ACHN (cell line): ENCODE measurements at regions not wholly inside any gene's neighbourhood (a gene's known extent, or its start where the extent isn't known, plus 50 kb on each side); places are given as distances from the start of the nearest gene placed in this dataset.

Experiments
- DNase-seq: peaks from one replicate; pipeline ENCODE4 v3.0.0-alpha.2; 2015
- in situ Hi-C: cut with HindIII; loops from 2 replicates; pipeline ENCODE4 v1.10.0; 2017; ENCODE audit warnings: low sequenced_read_pairs, low pct_ligation_motif_present, low pct_unique_long_range_greater_than_20kb

DNA sequence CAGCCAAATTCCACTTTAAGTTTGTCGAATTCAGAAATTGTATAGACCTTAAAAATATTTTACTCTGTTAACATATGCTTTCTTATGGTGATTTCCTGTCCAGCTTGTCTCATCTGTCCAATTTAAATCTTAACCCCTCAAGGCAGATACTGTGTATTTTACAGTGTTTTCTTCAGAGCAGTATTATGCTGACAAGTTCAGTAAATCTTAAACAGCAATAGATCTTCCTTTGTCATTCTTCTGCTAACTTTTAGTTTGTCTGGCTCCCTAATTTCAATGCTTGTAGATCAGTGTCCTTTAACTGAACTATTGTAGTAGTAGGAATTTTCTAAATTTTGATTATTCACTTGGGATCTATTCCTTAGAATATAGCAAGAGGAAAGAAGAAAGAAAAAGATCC, 52.8 kb upstream of the MEIS1 start:
- no peak for DNase-seq
- in situ Hi-C loops = no loop called here

DNA sequence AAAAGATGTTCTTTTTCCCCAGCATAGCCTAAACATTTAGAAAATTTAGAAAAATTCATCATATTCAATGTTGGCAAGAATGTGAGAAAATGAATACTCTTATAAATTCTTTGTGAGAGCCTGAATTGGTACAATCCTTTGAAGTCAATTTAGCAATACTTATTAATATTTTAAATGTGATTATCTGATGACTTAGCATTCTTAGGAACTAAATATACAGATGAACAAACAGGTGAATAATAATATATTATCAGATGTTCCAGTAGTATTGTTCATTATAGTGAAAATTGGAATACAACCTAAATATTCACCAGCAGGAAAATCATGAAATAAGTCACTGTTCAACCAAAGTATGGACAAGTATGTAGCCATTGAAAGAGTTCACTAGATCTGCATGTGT, 55.5 kb upstream of the MEIS1 start:
- DNase-seq = no peak
- in situ Hi-C loops = no loop called here

DNA sequence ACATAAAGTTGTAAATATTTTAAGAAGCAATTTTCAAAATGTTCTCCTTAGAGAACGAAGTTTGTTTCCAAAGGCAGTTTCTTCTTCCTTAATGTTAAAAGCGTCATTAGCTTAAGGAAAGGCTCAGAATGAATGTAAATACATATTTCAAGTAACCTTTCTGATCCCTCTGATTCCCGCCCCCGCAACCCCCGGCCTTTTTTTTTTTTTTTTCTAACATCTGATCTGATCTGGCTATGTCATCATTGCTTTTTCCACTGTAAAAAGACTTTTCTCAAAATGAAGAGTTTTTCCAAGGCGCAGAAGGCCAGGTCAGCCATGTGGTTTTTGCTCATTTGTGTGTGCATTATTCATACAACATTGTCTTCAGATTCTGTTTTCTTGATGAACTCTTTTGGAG, 57.1 kb upstream of the MEIS1 start:
- DNase-seq = no peak
- in situ Hi-C loops = no loop called here

DNA sequence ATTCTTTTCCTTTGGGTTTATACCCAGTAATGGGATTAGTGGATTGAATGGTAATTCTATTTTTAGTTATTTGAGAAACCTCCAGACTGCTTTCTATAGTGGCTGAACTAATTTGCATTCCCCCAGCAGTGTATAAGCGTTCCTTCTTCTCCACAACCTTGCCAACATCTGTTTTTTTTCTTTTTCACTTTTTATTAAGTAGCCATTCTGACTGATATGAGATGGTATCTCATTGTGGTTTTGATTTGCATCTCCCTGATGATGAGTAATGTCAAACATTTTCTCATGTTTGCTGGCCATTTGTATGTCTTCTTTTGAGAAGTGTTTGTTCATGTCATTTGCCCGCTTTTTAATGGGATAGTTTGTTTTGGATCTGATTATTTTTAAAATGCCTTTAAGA, 64.1 kb upstream of the MEIS1 start:
- in situ Hi-C loops = no loop called here
- no peak for DNase-seq

DNA sequence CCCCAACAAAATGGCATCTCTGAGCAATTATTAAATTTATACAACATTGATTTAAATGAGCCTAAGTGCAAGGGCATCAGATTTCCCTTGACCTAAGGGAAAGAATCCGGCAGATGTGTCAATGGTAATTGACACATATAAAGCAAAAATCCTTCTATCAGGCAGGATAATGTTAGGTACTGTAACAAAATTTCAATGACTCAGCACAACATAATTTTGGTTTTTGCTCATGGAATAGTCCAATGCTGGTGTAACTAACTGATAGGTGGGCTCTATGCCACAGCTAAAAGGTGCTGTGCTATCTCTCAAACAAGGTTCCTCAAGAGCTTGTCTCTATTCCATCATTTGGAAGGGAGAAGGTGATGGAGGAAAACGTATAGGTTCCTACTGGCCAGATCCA, 68.3 kb upstream of the MEIS1 start:
- DNase-seq = no peak
- in situ Hi-C loops = no loop called here

DNA sequence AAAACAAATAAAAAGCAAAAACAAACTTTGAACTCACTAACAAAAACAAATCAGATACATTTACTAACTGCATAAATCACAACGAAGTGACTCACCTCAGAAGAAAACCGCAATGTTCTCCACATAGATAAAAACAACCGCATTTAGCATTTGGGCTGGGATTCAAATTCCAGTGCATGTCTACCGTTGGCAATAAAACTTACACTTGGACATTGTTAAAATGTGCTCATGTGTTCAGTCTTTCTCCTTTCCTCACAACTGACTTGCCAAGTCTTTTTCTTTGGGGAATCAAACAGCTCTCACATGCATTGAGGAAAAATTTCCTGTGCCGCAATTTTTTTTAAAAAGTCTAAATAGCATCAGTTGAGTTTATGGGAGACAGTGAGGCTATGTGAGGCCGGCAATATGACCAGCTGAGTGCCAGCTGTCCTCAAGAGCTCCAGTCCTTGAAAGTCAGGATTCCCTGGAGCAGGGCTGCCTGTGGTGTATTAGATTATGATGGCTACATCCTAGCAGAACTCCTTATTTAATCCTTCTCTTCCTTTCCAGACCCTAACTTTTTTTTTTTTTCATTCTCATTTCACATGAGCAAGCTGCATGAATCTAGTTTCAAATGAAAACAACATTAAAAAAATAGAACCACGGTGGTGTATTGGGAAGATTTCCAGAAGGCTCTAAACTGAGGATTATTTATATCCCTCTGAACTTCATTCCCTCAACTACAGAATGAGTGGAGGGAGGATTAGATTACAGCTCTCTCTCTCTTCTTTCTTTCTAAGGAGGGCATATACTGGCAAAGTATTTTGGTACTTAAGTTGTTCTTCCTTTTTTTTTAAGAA, 70.2 kb upstream of the MEIS1 start:
- in situ Hi-C loops = no loop called here
- DNase-seq = peak; percentile 12

DNA sequence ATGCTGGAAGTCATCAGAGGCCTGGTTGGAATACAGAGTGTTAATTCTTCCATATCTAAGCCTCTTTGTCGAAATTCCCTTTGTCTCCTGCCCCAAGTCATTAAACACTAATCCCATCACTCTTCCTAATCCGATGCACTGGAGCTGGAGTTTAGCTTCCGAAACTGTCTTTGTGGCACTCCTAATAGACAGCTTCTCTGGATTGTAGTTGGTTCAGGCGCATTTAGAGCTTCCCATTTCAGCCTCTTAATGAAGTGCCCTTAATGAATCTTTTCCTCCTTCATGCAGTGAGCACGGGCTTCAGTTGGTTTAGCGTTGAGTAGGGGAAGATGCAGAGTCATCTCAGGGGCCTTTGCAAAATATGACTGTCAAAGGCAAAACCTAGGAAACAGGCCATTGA, 72.2 kb upstream of the MEIS1 start:
- no peak for DNase-seq

DNA sequence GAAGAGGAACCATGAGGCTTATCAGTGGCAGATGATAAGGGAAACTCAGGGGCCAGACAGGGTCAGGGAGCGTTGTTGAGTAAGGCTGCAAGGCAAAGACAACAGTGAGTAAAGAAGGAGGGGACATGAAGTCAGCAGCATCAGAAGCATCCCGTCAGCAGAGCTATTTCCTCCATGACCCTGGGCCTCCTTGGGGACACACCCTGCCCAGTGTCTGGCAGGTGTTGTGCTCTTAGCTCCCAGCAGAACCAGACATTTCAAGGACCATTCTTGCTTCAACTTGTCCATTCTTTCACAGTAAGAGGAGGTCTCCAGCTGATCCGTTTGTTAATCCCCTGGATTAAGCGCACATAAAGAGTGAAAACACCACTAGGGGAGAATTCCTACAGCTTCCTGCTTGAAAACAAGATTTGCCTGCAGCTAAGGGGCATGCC, 88.7 kb upstream of the MEIS1 start:
- no peak for DNase-seq
- in situ Hi-C loops = no loop called here

More for the DNA sequence above, 72.2 kb upstream of the MEIS1 start:
- in situ Hi-C loops = no loop called here

DNA sequence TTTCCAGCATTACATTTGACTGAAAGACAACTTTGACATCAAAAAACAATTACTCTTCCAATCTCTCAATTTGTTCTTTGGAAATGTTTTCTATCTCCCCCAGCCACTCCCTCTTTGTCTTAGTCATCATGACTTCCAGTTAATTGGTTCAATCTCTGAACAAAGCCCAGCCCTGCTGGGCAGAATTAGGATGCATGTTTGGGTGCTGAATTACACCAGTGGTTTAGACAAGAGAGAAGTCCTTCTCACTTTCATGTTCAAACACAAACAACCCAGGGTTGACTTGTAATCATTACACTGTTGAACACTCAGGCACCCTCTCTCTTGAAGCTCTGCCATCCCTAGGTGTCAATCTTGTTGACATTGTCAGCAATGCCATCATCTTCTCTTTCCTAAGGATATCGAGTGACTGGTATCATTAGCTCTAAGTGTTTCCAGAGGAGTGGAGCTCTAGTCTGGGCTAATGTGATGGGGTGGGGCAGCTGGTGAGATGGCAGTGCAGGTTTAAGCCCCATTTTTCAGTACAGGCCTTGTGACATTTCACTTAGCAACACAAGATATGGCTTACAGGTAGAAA, 90.8 kb upstream of the MEIS1 start:
- in situ Hi-C loops = no loop called here
- DNase-seq = no peak

DNA sequence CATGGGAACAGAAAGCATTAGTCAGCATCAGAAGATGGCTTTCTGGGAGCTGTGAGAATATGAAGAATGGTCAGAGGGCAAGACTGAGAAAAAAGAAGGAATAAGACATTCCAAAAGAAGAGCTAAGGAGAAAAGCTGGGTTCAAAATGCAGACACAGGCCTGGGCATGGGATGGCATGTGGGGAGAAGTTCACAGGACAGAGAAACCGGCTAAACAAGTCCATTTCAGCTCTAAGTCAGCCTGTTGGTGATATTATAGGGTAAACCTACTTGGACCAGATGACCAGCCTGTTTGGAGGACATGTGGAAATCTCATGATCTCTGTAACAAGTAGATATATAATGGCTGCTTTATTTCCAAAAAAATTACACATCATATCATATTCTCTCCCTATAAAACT, 91.7 kb upstream of the MEIS1 start:
- no peak for DNase-seq
- in situ Hi-C loops = no loop called here

DNA sequence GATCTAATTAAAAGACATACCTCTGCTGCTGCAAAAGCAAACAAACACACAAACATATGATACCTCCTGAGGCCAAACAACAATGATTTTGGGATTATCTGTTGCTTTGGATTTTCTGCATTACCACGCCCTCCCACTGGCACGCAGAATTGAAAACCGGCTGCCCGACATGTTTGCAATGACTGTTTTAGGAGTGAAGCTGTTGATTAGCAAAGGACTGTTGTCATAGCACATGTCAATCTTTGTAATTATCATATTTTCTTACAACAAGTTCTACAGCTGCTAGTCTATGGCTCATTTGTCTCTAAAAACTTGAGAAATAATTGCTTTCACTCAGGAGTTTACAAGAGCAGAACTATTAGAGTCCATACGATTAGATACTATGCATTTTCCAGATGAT, 94.4 kb upstream of the MEIS1 start:
- in situ Hi-C loops = no loop called here
- DNase-seq = no peak

DNA sequence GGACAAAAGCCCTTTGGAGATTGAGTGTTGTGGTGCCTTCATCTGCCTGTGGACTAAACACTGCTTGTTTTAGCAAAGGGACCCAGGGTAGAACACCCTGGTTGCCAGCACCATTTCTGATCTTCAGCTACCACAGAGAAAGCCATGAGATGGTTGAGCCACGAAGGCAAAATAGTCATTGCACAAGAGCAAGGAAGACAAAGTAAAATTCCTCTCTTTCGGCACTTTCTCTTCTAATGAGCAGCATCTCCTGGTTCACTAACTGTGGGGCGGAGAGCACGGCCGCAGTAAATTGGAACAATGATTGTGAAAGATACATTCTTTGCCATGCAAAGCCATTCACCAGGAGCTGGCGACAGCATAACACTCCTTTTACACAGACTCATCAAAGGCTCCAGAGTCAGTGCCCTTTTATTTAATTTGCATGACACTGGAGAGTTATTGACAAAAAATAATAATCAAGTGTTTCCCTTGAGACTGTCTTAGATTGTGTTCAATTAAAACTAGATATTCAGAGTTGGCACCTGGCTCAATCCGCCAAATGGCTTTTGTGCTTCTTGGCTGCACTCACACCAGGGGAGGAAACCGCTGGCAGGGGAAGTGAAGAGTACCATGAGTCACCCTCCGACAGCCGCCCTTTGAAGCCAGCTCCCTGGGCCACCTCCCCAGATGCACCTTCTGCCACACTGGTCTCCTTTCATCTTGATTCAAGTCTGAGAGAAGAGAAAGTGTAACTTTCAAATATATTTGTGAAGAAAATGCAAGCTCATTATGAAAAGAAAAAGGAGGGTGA, 100.5 kb upstream of the MEIS1 start:
- peak; percentile 4 for DNase-seq
- in situ Hi-C loops = no loop called here

DNA sequence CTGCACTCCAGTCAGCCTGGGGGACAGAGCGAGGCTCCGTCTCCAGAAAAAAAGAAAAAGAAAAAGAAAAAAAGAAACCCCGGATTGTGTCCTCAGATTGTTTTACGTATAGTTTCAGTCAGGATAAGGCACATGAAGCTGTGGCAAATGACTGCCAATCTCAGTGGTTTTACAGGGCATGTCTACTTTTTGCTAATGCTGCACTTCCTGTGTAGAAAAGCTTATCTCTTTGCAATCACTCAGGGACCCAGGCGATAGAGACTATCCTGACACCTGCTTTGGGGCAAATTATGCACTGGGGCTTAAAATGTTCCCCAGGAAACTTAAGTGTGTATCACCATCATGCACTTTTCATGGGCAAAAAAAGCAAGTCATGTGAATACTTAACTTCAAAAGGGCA, 103.7 kb upstream of the MEIS1 start:
- in situ Hi-C loops = no loop called here
- no peak for DNase-seq

DNA sequence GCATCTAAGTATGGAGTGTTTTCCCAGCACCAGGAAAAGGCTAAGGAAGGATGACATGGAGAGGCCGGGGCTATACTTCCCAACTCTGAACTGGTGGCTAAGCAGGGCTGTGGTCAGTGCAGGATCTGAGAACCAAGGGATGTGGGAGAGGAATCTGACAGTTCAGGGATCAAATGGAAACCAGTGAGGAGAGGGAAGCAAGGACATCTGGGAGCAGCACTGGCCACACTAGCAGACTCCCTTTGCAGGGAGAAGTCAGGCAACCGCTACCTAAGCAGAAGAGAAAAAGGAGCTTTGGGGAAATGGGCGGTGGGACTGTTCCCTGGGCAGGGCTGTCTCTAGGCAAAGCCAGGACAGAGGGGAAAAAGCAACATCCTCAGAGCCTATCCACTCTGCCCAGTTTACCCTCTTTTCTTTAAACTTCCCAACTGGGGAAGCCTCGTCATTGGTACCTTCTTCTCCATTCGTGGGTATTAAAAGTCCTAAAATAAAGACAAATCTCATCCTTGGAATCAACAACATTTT, 105.8 kb upstream of the MEIS1 start:
- in situ Hi-C loops = no loop called here
- DNase-seq = no peak

DNA sequence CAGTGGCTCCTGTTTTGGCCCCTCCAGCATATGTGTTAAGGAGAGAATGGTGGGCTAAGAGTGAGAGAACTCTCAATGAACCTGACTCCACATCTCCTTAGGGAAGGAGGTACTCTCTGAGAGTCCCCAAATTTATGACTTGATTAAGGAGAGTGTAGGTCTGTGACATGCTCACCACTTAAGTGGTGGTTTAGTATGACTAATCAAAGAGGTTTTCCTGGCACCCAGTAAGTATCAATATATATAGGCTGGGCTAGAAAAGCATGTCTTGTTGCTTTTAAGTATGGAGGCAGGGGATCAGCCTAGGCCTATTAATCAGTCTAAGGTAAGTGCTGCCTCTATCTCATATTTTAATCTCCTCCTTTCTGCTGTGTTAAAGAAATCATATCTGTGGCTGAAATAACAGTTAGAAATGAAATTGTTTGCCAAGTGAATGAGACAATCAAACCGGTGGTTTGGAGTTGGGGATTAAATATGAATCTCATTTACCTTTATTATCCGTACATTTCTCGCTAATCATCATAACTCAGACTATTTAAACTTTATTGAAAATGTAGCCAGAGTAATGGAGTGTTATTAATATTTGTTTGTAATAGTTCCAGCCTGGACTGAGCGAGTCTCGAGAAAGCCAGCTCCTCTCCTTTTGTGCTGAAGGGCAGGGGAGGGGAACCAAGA, 107.7 kb upstream of the MEIS1 start:
- in situ Hi-C loops = no loop called here
- no peak for DNase-seq

DNA sequence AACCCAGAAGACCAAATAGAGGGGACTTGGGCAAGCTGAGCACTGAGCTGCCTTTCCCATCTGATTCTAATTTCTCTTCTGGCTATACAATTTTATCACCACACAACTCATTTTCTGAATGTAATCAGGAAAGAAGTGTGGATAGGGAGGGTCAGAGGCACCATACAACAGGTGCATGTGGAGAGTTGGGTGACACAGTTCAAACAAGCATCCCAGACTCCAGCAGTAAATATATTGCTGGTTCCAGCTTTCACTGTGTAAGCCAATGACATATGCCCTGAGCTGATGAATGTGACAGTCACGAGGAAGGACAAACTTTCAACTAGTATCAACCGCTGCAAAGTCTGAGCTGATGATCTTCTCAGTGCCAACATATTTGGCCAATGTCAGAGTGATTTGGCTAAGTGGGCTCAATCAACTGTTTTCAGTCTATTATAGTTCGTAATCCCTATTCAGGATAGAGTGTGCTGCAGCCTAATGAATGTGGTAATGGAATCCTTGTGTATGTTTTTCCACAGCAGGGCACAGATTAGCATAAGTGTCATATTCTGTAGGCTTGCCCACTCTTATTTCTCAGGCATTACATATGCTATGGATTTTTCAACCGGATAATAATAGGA, 109.9 kb upstream of the MEIS1 start:
- in situ Hi-C loops = no loop called here
- DNase-seq = no peak

DNA sequence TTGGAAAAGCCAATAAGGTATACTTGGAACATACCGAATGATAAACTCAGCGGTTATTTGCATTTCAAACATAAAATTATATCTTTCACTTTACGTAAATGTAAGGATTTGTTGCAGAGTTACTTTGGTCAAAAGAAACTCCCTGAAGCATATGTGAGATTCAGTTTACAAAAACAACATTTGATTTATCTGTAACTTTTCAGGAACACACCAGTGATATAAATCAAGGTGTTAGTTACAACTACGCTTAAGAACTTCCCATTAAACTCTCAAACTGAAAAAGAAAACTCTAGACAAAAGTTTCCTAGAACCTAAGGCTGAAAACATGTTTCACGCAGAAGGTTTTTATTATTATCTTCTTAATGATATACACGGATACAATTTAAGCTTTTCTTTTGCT, 110.6 kb upstream of the MEIS1 start:
- no peak for DNase-seq
- in situ Hi-C loops = no loop called here

DNA sequence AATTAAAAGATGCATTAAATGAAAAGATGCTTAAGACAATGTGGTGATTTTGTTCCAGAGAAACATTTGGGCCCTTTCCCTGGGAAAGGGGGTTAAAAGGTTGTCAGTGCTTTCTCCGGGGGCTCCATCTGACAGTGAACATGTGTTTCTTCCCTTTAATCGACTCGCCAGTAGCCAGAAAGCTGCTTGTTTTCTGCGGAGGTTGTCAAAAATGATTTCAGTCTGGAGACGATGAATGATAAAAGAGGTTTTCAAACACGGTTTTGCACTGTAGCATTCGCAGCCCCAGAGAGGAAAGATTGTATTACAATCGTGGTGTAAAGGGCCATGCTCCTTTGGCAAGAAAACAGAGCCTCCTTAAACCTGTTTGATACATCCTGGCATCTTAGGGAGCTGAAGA, 111.5 kb upstream of the MEIS1 start:
- no peak for DNase-seq
- in situ Hi-C loops = no loop called here
